Kidney (tissue), 13 donors: ENCODE measurements at regions not wholly inside any gene's neighbourhood (a gene's known extent, or its start where the extent isn't known, plus 50 kb on each side); places are given as distances from the start of the nearest gene placed in this dataset.

ENCODE experiments used
- DNase-seq, 5 donors: peaks; one replicate each; pipeline ENCODE4 v3.0.0-alpha.2; 2013 to 2020
- FAIRE-seq: peaks from 2 replicates; lab custom pipeline; 2012; peaks lifted over from hg19 to GRCh38; lab: Jason Lieb, UNC
- H3K27ac ChIP-seq, 2 donors: one replicate each; pipeline ENCODE4 v1.7.0; 2013; ENCODE audit warnings: low read depth in 2 of 2, low read length in 2 of 2, inconsistent platforms in 1 of 2
- H3K27me3 ChIP-seq: one replicate; pipeline ENCODE4 v1.7.1; 2013; ENCODE audit warnings: low read length, inconsistent platforms; ENCODE audit not compliant: control insufficient read depth, insufficient read depth
- H3K36me3 ChIP-seq, 3 donors: one replicate each; pipeline versions ENCODE4 v1.7.0 to v1.7.1; 2013; ENCODE audit warnings: low read length in 3 of 3, control low read depth in 1 of 3, inconsistent platforms in 1 of 3; ENCODE audit not compliant: insufficient read depth in 3 of 3, control insufficient read depth in 2 of 3
- H3K4me1 ChIP-seq, 3 donors: one replicate each; pipeline versions ENCODE4 v1.7.0 to v1.7.1; 2013; ENCODE audit warnings: low read length in 3 of 3, inconsistent platforms in 1 of 3, low read depth in 1 of 3; ENCODE audit not compliant: control insufficient read depth in 2 of 3, insufficient read depth in 2 of 3
- H3K4me3 ChIP-seq, 3 donors: one replicate each; pipeline versions ENCODE4 v1.7.0 to v1.8.1; 2013; ENCODE audit warnings: low read length in 3 of 3, control low read depth in 1 of 3, inconsistent platforms in 1 of 3
- H3K9ac ChIP-seq, 3 donors: one replicate each; pipeline versions ENCODE4 v1.7.0 to v1.7.1; 2013; ENCODE audit warnings: low read length in 3 of 3, control low read depth in 1 of 3, inconsistent platforms in 1 of 3
- H3K9me3 ChIP-seq, 3 donors: one replicate each; pipeline versions ENCODE4 v1.7.0 to v1.7.1; 2013; ENCODE audit warnings: low read length in 3 of 3, control low read depth in 1 of 3, inconsistent platforms in 1 of 3; ENCODE audit not compliant: control insufficient read depth in 2 of 3, insufficient read depth in 1 of 3
- CTCF ChIP-seq: IDR thresholded peaks from 3 replicates; pipeline ENCODE4 v1.5.1; 2012; ENCODE audit warnings: mild to moderate bottlenecking, moderate library complexity, borderline replicate concordance; ENCODE audit not compliant: insufficient read depth; ENCODE audit errors: extremely low read depth
- intact Hi-C: fragments of 100-400 bp; cut with DNase I; formaldehyde crosslinking; loops from one replicate; pipeline ENCODE4 v1.11.1; 2022
- donor health status: control.
- donor health status: control.
- donor health status: control.
- donor health status: control.
- donor health status: control.
- donor health status: DM: yes; HTN: yes; CAD: no.
- donor health status: Normal renal cell carcinoma (clear cell type).

GRCh38 chr12:42979746-42980145 is 390.2 kb upstream of the PRICKLE1 start:
- intact Hi-C loops: no loop called here

GRCh38 chr12:42978708-42979107 is 389.2 kb upstream of the PRICKLE1 start:
- H3K36me3 ChIP-seq: no peaks in the 10 kb centered on the region
- no peak overlapping the region for H3K4me3 ChIP-seq
- no peak overlapping the region for H3K9ac ChIP-seq
- H3K9me3 ChIP-seq: no peaks in the 10 kb centered on the region
- H3K4me1 ChIP-seq: no peaks in the 10 kb centered on the region
- FAIRE-seq: no peak
- no peak overlapping the region for H3K27ac ChIP-seq
- no peak for TF ChIP-seq CTCF
- intact Hi-C loops: no loop called here
- H3K27me3 ChIP-seq: no peaks in the 10 kb centered on the region
- peak in 2 of 5 donors; percentile 57 to 67 for DNase-seq

More at GRCh38 chr12:42979746-42980145, 390.2 kb upstream of the PRICKLE1 start:
- no peaks in the 10 kb centered on the region for H3K36me3 ChIP-seq
- DNase-seq (no peak), FAIRE-seq (no peak)
- no peak for TF ChIP-seq CTCF
- H3K4me3 ChIP-seq: no peak overlapping the region
- H3K9ac ChIP-seq: no peak overlapping the region
- no peak overlapping the region for H3K27ac ChIP-seq
- H3K27me3 ChIP-seq: no peaks in the 10 kb centered on the region
- no peaks in the 10 kb centered on the region for H3K9me3 ChIP-seq
- no peaks in the 10 kb centered on the region for H3K4me1 ChIP-seq

- Histone ChIP-seq H3K36me3 (no peaks in the 10 kb centered on the region), H3K4me1 (no peaks in the 10 kb centered on the region), H3K4me3 (no peak overlapping the region), H3K27ac (no peak overlapping the region), H3K9me3 (no peaks in the 10 kb centered on the region), H3K27me3 (no peaks in the 10 kb centered on the region), H3K9ac (no peak overlapping the region)
- TF ChIP-seq CTCF: no peak
- no peak for FAIRE-seq
- DNase-seq: no peak
- intact Hi-C loops: no loop called here
These were observed 388.1 kb upstream of the PRICKLE1 start for GRCh38 chr12:42977451-42978230.
